Stimulated activated CD4-positive, alpha-beta T cell treated with anti-CD3 and anti-CD28 coated beads, TNF-alpha, amount 100 ng/mL, for 4 hours (primary cell): ENCODE measurements at regions not wholly inside any gene's neighbourhood (a gene's known extent, or its start where the extent isn't known, plus 50 kb on each side); places are given as distances from the start of the nearest gene placed in this dataset.

Source experiments
- DNase-seq, 3 experiments: peaks; one replicate each; pipeline ENCODE4 v3.0.0-alpha.2; 2020; ENCODE audit warnings: low read depth in 3 of 3

DNA sequence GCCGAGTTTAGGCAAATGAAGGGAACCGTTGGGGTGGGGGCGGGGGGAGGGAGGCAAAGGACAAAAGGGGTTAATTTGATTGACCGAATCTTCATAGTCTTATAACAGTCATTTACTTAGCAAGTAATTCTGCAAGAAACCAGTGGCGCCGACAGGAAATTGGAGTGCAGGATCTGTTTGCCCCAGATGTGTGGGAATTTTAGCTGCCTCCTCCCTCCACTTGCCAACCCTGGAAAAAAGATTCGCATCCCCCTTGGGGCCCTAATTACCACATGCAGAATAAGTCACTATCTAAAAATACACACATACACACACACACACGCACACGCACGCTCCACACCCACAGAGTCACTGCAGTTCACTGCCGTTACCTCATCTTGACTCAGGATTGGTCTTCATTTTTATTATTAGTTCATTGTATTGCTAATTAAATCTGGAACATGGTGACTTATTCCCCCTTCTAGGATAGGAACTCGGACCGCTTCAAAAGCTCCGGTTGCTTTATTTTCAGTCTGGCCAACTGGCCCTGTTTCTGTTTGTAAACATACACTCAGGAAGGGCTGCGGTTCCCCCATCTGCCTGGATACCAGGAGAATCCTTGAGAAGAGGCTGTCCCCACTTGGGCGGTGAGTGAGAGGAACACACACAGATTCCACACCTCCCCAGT, 241.6 kb upstream of the SALL1 start:
- DNase-seq: no peak

DNA sequence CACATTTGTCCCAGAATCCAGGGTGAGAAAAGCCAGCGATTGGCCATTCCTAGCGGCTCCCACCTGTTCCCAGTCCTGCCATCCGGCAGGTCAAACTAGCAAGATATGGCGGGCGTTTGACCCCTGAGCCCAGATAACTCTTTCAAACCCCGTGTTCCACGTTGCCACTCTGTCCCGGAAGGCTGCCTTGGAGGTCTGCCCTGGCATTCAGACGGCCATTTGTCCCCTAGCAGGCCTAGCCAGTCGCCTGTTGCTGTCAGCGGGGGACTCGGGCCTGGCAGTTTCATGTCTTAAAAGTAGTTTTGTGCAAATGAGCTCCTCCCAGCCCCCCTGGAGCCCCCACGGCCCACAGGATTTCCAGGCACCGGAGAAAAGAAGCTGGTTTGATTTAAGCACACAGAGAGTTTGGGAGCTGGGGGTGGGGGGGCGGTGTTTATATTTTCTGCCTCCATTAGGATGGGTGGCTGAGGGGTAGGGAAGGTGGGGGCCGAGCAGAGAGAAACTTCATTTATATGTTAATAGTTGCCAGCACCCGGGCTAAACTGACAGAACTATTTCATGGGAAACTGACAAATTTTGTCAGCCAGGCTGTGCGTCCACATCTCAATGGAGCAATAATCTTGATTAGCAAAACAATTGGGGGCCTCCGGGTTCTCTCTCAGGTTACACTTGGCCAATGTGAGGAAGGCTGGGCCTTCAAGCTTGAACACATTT, 240.9 kb upstream of the SALL1 start:
- DNase-seq: no peak

DNA sequence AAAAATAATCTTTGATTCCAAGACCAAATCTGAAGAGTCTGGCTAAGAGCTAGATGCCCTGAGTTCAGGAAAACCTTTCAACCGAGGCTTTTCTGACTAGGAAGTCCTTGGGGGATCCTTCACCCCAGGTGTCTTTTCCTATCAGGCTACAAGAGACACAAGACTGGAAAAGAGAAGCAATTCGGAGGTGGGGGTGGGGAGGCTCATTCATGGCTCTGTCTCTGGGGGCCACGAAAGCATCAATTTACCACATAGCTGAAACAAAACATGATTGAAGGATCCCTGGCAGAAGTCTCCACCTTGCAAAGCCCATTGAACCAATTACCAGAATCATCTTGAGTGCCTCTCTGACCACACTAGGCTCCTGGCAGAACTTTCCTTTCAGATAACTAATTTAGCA, 239.8 kb upstream of the SALL1 start:
- DNase-seq: no peak

DNA sequence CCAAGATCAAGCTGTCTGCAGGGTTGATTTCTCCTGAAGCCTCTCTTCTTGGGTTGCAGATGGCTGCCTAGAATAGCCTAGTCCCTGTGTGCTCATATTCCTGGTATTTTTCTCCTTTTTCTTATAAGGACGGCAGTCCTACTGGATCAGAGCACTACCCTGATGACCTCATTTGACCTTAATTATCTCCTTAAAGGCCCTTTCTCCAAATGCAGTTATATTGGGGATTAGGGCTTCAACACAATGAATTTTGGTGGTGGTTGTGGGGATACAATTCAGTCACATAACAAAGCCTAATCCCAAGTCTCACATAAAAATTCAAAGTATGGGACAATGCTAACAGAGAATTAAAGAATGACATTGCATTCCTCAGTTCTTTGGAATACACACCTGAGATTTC, 238.8 kb upstream of the SALL1 start:
- DNase-seq: no peak

DNA sequence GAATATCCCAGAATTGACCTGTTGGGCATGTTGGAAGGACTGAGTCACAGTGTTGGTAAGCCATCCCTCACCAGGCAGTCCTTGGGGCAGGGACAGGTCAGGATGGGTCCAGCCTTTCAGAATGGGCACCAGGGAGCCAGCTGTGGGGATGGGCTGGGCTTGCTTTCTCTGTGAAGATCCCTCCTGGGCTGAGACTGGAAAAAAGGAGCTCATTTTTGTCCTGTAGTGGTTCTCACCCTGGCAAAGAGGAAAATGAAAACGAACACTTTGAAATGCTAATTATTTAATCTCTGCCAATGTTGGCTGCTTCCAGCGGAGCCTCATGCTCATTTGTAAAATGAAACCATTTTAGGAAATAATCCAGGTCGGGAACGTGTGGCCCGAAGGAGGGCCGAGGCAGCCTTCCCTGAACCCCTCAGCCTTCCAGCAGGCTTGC, 237.5 kb upstream of the SALL1 start:
- no peak for DNase-seq

DNA sequence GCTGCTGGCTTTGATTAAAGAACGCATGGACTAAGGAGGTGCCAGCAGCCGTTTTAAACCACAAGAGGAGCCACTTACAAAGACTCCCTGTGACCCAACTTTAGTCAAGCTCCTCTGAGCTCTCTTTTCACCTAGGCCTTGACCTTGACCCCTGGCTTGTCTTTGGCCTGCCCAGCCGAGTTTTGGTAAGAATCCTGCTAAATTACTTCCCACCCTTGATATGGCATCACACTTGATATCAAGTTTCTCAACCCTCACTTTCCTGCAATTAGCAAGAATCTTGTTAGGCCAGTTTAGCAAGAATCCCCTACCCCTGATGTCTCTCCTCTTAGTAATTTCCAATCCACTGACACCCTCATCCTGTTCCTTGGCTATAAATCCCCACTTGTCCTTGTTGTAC, 232.8 kb upstream of the SALL1 start:
- DNase-seq: no peak

DNA sequence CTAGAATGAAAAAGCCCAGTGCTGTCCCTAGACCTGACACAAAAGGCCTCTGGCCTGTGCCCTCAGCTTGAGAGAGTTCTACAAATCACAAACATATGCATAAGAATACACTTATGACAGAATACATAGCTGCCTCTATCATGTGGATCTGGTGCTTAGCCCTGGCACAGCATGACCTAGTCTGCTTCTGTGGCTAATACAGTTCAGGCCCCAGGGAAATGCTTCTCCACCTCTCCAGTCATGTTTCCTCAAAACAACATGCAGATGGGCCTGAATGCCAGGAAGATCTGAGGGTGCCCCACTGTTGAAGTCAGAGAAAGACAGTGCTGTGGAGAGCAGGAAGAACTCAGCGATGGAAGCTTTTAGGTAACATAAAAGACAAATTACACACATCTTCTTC, 231.9 kb upstream of the SALL1 start:
- DNase-seq: no peak

DNA sequence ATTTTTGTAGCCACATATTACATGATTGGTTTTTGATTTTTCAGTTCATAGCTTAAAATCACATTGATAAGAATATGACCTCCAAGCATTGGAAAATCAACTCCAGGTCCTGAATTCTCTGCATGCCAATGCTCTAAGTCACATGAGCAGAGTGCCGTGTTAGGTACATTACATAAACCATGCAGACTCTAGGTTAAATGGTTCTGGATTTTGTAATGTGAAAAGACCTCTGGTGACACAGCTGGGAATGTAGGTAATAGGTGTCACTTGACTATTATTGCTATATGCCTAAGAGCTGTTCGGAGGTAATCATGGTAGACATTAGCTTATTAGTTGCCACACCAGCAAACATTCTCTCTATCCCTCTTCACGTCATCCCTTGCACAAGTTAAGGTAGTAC, 231.1 kb upstream of the SALL1 start:
- DNase-seq: no peak

DNA sequence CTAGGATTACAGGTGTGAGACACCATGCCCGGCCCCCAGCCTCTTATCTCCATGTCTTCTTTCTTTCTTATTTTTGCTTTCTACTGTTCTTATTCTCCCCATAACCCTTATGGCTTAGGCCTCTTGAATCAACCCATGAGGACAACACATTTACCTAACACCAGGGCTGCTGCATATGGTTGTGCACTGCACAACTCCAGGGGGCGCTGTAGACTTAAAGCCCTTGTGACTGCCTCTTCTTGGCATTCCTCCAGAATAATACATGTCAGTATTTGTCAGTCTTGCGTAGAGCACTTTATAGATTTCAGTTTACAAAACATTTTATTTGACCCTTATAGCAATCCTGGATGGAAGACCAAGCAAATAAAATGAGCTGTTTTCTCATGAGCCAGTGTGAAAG, 225.0 kb upstream of the SALL1 start:
- DNase-seq: no peak

DNA sequence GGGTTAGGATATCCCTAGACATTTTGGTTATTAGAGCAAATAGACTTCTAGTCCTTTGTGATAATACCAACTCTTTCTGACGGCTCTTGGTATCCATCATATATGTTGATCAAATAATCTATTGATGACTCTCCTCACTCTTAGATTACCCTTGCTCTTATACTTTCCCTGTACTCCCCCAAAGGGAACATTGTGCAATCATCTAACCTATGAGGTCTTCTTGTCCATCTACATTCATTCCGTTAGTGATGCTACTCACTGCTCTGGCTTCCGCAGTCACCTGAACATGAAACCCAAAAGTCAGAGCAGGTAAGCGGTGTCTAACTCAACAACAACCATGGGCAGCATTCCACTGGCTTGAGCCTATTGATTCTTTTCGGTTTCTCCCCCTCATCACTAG, 223.7 kb upstream of the SALL1 start:
- no peak for DNase-seq

DNA sequence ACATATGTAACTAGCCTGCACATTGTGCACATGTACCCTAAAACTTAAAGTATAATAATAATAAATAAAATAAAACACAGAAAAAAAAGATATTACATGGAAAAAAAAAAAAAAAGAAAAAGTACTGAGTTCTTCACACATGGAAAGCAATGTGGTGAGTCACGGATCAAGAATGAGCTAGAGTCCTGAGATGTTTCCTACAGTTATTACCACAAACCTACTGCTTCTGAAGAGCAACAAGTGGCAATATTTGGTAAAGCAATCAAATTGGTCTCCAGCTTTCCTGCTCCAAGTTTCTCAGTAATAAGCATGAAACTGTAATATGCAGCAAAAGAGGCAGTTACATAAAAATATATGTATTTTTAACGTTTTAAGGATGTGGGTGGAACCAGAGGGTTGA, 223.3 kb upstream of the SALL1 start:
- DNase-seq: no peak

DNA sequence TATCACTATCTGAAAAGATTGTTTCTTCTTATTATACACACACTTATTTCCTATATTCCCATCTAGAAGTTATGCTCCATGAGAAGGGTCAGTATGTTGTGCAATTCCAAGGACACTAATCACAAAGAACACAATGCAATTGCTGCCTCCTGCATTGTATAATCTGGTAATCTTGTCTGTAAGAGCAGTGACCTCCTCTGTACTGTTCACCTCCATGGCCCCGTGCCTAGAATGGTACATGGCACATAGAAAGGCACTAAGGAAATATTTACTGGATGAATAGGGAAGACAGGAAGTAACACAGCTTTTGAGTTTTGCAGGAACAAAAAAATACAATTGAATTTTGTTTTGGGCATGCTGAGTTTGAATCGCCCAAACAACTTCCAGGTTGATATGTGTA, 214.6 kb upstream of the SALL1 start:
- DNase-seq: no peak

DNA sequence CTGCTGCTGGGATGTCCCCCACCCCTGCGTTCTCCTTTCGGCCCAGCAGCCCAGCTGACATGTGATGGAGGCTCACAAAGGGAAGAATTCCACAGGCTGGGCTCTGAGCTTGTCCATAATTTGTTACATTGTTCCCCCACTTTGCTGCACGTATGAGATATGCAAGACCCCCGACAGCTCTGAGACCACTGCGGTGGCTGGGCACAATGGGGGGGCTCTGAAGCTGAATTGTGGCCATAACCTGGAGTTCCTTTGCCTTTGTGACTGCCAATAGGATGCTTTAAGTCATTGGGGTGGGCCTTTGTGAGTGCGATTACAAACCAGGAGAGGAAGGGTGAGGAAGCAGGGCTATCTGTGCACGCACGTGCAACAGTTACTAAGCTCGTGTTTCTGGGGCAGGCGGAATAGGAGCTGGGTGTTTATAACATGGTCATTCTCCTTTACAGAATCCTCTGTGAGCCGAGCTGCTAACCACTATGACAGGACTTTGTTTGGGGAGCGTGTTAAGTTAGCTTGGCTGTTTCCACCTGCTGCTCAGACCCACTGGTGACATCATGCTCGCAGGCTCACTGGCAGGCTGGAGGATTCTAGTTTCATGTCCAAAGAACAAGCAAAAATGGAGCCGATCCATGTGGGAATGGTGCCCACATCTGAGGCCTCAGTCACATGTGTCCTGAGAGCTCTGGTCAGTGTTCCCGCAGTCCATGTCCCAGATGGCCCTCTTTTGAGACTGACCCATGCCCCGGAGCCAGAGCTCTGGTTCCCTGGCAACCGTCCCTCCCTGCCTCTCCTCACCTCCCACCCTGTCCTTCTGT, 208.3 kb upstream of the SALL1 start:
- no peak for DNase-seq

DNA sequence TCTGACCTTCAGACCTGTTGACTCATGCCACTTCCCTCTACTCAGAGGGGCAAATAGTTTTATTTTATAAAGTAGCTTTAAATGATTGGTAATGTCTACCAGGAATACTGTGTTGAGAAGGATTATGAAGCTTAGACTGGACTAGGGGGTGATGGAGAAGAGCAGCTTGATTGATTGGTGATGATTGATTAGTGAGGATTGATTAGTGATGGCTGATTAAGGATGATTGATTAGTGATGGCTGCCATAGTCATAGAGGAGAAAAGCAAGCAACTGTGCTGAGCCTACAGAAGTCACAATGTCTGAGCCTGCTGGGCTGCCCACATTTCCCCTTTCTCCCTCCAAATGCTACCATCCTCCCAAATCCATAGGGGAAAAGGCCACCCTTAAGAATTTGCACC, 206.8 kb upstream of the SALL1 start:
- no peak for DNase-seq

DNA sequence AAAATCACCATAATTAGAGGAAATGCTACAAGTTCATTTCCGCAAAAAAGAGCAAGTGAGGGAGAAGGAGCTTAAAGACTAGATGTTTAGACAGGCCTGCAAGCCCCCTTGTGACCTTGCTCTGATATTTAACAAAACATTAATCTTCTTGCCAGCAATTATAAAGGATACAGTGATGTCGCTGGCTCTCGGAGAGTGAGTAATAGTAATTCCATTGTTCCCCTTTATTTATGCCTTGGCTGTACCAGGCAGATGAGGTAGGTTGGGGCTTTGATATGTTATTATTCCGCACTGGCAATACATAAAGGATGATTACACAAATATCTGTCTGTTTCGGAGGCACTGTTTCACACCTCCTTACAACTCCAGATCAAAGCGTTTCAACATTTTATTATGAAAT, 204.8 kb upstream of the SALL1 start:
- no peak for DNase-seq

DNA sequence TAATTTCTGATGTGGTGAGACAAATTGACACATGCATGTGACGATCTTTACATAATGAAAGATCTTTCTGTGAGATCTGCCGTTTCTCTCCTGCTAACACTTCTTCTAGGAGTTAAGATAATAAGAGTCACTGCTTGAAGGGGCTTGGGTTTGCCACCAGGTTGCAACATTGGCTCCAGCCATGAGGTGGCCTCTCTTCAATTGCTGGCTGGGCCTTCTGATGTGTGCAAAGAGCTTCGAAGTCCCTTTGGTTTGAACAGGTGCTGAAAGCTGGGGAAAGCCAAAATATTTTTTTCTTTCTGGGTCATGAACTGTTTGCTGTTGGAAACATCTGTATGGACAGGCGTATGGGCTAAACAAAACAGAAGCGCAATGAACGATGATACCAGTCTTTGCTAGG, 204.1 kb upstream of the SALL1 start:
- DNase-seq: no peak

DNA sequence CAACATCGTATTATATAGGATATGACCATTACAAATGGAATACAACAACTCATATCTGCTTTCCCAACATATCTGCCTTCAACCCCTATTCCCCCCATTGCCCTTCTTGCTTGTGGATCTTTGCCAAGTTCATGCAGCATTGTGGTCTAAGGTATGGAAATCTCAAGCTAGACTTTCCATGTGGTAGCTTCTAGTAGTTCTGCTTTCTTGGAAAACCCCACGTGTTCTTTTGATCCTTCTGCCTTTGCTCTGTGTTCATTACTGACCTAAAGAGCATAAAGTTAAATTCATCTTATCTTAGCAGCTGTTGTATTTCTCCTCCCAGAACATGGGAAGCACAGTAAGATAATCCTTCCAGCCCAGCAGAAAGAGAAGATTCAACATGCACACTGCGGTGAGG, 202.0 kb upstream of the SALL1 start:
- DNase-seq: no peak

DNA sequence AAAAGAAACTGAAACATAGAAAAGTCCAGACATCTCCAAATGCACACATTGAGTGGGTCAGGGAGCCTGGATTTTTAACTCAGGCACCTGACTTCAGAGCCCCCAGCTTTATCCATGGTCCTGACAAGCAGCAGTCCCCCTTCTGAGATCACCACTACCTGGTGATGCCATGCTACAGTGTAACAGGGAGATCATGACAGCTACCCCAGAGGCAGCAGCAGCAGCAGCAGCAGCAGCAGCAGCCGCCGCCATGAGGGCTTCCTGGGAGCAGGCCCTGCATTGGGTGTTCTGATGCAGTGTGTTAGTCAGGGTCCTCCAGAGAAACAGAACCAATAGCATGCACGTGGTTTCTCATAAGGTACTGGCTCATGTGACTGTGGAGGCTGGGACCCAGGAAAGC, 198.6 kb upstream of the SALL1 start:
- no peak for DNase-seq

DNA sequence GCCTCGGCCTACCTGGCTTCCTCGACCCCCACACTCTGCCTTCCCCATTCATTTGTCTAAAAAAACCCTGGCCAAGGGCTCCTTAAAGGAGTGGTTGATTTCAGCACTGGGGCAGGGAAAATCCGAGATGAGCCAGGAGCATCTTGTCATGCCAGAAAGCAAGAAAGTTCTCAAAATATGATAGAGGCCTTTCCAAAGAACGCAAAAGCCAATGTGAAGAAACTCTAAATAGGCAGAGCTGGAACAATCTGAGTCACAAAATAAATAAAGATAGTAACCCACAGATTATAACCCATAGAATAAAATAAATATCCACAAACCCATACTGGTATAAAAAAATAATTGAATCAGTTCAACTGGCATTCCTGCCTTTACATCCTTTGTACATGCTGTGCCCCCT, 192.3 kb upstream of the SALL1 start:
- DNase-seq: no peak

DNA sequence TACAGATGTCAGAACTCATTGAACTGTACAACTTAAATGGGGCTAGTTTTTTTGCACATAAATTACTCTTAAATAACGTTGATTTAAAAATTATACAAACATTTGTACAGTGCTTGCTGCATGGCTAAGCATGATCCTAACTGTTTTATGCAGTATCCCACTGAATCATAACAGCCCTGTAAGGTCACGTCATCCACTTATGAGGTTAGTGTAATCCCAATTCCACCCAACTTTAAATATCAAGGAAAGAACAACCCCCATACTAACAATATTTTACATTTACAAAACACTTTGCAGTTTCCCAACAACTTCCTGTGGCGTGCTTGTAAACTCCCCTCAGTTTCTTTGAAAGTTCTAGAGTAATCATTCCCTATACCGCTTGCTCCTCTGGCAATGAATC, 190.1 kb upstream of the SALL1 start:
- no peak for DNase-seq

DNA sequence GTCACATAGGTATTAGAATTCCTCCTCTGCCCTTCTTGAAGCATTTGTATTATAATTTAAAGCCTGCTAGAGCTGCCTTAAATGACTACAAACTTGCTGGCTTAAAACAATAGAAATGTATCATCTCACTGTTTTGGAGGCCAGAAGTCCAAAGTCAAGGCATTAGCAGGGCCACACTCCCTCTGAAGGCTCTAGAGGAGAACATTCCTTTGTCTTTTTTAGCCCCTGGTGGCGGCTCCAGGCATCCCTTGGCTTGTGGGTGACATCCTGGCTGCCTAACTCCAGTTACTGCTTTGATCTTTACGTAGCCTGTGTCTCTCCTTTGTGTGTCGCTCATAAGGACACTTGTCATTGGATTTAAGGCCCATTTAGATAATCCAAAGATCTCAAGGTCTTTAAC, 186.6 kb upstream of the SALL1 start:
- no peak for DNase-seq

DNA sequence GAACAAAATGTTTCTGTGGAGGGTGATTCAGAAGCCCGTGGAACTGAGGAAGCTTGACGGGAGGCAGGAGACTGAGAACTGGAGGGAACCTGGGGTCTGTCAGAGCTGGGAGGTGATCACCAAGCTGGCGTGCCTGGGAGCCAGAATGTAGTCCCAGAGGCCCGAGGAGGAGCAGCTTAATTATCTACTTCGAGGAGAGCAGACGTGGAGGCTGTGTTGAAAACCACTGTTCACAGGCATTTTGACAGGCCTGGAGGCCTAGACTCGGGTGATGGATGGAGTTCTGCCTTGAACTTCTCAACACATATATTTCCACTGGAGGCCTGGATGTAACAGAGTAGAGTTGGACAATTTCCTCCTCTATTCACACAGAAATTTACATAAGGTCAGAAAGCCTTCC, 177.7 kb upstream of the SALL1 start:
- no peak for DNase-seq

DNA sequence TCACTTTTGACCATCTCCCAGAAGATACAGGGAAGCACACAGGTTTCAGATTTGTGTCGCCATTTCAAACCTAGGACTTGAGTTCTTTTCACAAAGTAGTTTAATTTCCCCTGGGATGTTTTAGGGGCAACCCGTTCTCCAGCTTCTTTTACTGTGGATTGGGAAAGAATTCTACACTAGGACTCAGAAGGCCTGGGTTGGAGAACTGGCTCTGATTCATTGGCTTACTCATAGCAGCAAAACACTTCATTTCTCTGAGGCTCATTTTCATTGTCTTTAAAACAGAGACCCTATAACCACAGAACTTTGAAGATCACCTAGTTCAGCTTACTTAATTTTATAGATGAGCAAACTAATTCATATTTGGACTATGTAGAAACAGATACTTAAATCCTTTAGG, 175.9 kb upstream of the SALL1 start:
- no peak for DNase-seq
